GM19455 (cell line): ENCODE measurements at regions not wholly inside any gene's neighbourhood (a gene's known extent, or its start where the extent isn't known, plus 50 kb on each side); places are given as distances from the start of the nearest gene placed in this dataset.

Experiments
- ATAC-seq: cut with Tn5 transposase; IDR thresholded peaks from one replicate; pipeline ENCODE4 v1.9.1; 2021; ENCODE audit not compliant: unreplicated experiment

DNA sequence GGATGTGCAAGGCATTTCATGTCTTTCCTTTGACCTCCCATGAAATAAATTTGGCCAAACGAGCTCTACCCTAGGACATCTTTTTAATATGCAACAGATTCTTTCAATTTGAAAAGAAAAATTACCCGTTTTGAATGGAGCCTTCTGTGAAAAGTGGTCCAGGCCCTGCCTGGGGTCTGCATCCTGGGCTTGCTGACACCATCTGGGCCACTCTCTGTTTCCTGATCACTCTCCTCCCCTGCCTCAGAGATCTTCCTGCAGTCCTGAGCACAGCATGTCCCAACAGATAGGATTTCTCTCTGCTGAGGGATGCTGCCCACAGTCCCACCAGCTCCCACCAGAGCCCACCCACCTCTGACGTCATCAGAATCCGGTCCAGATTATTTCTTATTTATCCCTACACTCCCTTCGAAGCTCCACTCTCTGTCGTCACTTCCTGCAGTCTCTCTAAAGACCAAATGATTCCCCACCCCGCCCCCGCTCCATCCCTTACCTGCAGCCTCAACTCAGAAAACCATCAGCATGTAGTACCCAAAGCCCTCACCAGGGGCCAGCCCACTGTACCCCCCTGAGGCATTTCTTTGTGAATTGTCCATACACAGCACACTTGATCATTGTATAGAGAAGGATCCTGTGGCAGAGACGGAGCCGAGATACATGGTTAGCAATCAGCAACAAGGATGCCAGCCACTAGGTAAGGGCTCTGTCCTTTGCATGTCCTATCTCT is 192.1 kb upstream of the MGMT start:
- no peak for ATAC-seq

DNA sequence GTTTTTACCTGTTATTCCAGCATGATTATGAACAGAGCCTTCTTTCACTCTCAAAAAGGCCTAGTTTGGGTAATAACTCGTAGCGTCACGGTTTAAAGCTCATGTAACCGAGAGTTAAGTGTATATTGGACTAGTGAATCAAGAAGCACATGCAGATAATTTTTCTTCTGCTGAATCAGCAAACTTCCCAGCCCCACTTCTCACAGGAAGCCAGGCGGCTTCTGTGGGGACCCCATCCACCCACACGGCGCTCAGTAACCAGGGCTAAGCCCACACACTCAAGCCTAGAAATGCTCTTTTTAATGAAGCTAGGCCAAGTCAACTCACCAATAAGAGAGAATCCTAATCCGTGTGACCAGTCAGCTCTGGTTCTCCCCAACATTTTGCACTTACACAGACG is 191.2 kb upstream of the MGMT start:
- no peak for ATAC-seq

DNA sequence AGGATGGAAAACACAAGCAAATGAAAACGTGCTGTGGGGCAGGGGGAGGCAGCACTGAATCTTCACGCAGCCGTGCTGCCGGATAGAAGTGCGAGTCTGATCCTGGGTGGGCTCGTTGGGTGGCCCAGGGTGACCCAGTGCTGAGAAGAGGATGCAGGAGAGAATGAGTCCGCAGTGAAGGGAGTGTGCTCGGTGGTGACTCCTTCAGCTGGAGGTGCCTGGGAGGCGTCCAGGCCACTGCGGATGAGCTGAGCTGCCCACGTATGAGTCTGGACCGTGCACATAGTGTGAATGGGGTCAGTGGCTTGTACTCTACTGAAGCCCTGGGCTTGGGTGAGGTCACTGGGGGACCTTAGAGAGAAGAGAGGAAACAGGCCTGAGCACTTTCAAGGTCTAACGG is 190.0 kb upstream of the MGMT start:
- ATAC-seq = no peak

DNA sequence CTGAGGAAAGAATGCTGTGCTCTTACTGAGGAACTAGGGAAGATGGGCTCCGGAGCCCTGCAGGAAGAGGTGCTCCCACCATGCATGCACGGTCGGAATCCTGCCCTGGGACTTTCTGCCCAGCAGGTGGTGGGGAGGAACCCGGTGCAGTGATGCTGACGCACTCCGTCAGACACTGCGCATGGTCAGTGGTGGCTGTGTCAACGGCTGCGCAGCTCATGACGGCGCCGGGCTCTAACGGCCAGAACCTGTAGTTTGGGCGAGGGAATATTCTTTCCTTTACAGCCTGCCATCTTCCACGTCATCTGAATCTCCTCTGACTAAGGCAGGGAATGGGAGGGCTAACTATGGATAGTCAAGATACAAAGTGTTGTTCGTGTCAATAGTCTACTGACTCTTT is 189.2 kb upstream of the MGMT start:
- ATAC-seq = no peak

DNA sequence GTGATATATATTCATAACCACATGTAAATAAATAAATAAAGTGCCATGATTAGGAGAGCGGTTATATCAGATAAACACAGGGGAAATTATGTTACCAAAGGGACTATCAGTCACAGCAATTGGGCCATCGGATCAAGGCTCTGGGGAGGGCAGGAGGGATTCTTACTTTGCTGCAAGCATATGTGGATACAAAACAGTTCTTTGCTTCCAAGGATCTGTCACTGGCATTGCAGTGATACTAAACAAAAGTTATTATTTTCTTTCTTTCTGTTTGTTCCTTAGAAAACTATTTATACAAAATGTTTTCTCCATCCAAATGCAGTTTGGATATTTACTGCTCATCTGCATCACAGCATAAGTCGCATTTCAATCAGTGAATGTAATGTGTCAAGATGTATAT is 188.4 kb upstream of the MGMT start:
- no peak for ATAC-seq

DNA sequence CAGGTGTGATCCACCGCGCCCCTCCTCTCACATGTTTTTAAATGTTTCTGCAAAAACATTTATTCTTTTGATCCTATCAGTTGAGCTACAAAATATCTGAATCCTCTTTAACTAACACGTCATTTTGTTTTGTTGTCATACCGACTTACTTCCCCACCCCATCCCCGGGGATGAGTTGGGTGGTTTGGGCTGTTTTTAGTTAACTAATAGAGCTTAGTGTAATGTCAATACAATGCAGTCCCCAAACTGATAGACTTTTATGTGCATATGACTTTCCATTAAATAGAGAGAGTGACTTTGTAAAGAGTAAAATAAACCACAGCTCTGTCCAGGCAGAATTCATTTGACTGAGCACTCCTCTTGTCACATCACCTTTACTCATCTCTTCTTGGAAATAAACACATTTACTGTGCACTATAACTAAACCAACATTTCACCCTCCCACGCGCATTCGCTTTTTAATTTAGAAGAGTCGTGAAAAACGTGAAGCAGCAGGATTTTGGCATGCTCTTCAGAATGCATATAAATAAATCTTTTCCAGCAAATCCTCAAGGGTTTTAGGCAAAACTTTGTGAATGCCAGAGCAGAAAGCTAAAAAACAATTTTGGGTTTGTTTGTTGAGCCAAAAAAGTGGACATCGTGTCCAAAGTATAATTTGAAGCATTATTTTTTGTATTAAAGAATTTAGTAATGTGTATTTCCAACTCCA is 187.4 kb upstream of the MGMT start:
- ATAC-seq = no peak

DNA sequence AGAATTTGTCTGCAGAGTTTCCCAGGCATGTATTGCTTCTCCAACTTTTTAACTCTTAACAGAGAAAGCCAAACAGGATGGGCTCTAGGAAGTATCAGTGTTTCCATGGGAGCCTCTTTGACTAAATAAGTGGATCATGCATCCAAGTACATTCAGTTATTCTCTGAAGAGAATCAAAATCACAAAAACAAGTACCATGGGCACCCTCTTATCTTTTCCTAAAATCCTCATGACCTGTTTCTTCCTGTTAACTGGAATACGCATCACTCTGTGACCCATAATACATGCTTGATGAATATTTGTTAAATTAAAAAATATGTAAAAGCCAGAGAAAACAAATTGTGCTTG is 186.9 kb upstream of the MGMT start:
- ATAC-seq = no peak

DNA sequence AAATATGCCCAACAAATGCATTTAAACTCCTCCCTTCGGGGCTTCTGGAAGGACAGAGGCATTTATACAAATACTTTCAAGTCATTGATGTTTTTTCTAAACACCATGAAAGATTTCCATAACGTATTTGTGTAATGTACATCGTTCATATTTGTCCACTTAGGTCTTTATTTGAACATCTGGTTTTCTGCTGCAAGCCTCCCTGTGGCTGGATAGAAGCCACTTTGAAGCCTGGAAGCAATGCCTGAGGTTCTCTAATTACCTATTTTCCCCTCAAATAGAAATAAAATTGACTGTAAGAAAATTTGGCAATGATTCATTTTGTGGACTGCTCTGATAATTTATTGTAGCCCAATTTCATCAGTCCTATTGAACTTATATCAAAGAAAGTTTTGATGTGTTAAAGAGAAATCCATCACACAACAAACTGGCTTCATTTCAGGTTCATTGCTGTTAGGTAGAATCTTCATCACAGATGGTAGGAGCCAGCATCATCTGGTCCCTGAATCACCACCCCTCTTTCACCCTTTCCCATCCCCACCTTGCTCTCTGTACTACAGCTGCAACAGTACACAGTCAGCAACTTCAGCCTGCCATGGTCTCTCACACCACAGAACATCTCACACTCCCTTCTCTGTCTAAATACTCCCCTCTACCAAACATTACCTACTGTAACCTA is 186.0 kb upstream of the MGMT start:
- ATAC-seq = no peak

DNA sequence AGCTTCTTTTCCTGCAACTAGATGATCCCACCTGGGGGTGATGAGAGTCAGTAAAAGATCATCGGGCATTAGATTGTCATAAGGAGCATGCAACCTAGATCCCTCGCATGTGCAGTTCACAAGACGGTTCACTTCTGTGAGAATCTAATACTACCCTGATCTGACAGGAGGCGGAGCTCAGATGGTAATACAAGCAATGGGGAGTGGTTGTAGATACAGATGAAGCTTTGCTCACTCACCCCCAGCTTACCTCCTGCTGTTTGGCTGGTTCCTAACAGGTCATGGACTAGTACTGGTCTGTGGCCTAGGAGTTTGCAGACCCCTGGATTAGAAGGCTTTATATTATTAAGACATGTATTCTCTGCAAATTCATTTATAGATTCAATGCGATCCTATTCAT is 181.6 kb upstream of the MGMT start:
- no peak for ATAC-seq

DNA sequence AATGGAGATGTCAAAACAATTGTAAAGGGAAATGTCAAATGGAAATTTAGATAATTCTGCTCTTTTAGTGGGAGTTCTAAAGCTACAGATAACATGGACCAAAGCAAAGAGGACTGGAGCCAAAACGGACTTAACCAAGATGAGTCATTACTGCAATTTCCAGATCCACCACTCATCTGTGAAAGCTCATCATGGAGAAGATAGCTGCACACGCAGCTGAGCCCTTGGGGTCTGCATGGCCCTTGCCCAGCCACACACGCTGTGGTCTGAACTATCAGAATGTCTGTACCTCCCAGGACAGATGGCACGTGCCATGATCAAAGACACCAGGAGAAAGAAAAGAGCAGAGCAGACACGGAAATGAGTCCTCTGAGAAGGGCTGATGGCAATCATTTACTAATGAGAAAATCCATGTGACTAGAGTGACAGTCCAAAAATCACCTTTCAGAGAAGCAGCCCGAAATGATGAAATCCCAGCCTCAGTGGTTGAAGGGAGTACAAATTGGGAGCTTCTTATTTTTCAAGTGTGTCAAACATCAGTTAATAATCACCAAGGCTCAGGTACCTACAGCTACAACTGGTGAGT is 177.9 kb upstream of the MGMT start:
- ATAC-seq = no peak

DNA sequence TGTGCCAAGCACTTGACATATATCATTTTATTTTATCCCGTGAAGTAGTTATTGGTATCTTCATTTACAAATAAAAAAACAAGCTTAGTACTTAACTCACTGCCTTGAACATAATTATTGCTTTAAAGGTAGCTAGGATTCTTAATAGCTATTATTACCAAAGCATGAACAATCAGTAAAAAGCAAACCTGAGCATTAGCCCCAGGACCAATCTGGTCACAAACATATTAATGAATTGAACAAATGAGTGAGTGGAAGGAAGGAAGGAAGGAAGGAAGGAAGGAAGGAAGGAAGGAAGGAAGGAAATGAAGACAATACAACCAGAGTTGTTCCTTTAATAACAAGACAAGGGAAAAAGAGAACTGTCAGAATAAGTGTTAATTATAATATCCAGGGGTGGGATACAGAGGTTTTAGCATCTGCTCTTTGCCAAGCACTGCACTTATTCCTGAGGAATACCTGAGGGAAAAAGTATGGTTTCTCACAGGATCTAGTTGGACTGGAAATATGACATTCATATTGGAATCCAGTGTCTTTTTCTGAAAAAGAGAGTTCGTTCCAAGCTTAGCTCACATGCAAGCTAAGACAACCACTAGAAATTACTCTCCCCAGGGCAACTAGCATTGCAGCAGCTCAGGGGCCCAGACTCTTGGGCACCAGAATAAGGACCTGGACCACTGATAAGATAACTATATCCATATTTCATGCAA is 172.9 kb upstream of the MGMT start:
- ATAC-seq = no peak

DNA sequence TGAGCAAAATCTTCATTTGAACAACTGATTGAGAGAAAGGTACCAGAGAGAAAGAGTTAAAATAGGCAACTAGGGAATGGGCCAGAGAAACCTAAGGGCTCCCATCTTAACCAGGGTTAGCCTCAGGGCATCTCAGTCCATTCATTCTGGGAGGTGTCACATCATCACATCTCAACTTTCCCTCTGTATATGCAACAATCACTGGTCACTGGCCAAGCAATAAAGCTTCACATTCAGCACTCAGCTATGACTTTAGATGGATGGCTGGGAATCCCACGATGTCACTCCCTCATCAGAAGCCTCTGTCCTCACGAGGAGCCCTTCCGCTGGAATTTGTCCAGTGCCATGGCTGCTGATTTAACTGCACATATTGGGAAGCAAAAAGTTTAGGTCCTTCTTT is 172.1 kb upstream of the MGMT start:
- ATAC-seq = no peak

DNA sequence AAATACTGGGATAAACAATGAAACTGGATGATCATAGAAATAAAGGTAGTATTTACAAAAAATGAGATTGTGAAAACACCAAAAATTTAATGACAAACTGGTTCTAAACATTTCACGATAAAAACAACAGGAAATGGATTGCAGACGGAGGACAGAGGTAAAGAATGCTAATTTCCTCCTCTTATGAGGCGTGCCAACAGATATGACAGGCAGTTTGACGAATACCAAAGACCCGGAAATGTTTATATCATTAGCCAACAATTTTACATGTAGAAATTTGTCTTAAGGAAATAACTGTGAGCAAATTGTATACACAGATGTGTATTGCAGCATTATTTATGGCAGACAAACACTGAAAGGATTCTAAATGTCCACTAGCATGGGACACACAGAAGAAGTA is 162.0 kb upstream of the MGMT start:
- no peak for ATAC-seq

DNA sequence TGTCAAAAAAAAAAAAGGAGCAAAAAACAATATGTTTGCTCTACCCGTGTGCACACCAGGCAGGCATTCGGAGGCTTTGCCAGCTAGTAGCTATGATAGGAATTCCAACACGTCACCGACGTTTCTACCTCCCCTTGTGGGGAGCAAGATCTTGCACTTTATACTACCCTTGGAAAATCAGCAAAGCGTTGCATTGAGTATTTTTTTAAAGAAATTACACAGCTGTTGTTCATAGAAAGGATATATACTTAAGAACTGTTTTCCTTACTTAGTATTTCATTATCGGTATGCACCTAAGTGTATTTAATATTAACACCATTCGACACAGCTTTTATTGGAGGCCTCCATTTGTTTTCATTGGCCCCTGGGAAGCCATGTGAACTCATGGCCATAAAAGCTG is 159.9 kb upstream of the MGMT start:
- ATAC-seq = no peak

DNA sequence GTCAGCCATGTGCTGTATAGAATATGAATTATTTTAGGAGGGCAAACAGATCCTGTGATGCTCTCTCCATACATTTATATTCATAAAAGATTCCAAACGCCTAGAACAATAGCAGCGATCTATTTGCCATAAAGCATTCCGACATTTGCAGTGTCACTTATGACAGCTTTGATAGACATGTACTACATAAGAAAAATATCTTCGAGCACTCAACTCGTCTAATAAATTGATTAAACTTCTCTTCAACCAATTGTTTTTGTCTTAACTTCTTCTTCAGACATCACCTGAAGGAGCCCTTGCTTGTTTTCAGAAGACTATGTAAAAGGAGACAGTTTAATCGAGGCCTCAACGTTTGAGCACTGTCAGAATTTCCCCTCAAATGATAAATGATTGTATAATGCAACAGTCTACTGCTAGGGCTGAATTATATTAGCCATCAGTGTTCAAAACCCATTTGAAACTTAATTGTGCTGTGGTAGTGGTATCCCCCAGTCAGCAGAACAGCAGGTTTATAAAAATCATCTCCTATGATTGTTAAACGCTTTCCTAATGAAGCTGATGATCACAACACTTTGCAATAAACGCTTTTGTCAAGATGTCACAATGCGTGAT is 158.0 kb upstream of the MGMT start:
- no peak for ATAC-seq

DNA sequence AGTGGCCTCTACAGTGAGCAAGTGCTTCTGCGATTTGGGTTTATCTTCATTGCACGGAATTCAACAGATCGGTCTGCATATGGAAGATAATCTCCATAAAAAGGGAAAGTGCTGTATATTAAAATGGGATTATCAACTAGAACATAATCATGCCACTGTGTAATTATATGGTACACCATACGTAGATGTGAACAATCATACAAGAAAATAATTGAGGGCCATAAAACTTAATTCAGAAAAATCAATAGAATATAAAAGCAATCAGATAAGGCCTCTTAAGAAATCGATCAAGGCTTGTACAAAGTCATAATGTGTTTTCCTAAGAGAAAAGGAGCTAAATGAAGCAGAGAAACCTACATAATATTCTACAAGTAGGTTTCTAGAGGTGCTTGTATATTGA is 157.5 kb upstream of the MGMT start:
- ATAC-seq = no peak

DNA sequence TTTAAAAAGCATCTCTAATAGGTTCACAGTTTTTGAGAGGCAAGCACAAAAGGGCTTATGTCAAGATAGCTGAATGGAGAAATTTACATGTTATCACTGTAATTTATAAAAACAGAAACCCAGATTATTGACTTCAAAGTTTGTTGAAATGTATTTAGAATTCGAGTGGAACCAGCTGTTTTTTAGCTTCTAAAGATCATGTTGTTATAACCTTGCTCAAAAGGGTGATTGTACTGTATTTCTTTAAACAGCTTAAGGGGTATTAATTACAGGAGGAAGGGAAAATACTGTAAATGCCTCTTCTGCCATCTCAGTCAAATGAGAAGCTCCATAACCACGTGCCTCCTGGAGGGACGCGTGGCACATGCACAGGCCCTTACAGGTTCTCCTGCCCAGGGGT is 156.2 kb upstream of the MGMT start:
- ATAC-seq = no peak

DNA sequence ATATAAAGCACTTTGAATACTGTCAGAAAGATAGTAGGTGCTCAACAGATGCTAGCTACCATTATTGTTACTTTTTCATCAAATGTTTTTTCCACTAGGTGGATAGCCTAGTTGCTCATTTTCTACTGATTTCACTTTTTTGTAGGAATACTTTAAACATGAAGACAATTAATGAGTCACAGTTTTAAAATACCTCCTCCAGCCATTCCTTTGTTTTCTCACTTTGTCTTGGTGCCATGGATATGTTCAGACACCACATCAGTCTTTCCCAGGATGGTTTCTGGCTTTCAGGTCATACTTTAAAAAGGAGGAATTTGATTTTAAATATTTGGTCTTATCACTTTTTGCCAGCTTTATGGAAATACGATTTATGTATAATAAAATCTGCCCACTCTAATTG is 147.1 kb upstream of the MGMT start:
- ATAC-seq = no peak

DNA sequence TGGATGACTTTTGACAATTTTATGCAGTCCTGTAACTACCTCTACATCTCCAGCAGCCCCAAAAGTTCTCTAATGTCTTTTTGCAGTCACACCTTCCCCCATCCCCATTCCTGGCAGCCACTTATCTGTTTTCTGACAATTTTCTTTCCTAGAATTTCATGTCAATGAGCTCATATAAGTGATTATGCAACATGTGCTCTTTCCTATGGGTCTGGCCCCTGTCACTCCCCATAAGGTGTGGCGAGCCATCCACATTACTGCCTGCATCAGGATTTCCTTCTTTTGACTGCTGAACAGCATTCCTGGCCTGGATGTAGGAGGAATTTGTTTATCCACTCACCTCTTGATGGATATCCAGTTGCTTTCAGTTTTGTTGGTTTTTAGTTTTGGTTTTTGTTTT is 146.7 kb upstream of the MGMT start:
- ATAC-seq = no peak

DNA sequence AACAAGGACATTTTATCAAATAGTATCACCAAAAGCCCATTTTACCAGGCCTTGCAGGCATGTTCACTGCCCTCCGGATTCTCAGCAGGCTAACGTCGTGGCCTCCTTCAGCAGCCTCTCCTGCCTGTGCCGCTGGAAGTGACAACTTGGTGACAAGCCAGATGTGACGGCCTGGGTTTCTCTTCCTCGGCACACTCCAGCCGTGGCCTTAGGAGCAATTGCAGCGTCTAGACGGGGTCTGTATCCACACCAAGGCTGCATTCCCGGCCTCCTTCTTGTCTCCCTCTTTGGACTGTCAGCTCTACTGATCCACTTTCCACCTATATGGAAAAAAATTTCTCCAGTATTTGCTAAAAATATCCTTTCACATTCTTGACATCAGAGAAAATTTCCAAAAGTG is 145.3 kb upstream of the MGMT start:
- no peak for ATAC-seq
